DMS153 treated with DMSO at 0.1 percent for 48 hours (cell line): ENCODE measurements at regions not wholly inside any gene's neighbourhood (a gene's known extent, or its start where the extent isn't known, plus 50 kb on each side); places are given as distances from the start of the nearest gene placed in this dataset.

Experiments
- DNase-seq: peaks from one replicate; lab custom pipeline; 2025; ENCODE audit not compliant: unreplicated experiment; lab: John Stamatoyannopoulos, UW

- no peak for DNase-seq
Measured at GRCh38 chr6:155968921-155969320, 513.3 kb upstream of the NOX3 start.

GRCh38 chr6:155967322-155967721, 511.7 kb upstream of the NOX3 start:
- DNase-seq: no peak

GRCh38 chr6:155964544-155964943, 508.9 kb upstream of the NOX3 start:
- no peak for DNase-seq

GRCh38 chr6:155962276-155962675, 506.6 kb upstream of the NOX3 start:
- DNase-seq: no peak

- DNase-seq: peak; percentile 62
Measured at GRCh38 chr6:155959898-155960495, 504.4 kb upstream of the NOX3 start.

- DNase-seq: no peak
Measured at GRCh38 chr6:155958550-155958949, 502.9 kb upstream of the NOX3 start.

GRCh38 chr6:155955038-155955437, 499.4 kb upstream of the NOX3 start:
- no peak for DNase-seq

- no peak for DNase-seq
Measured at GRCh38 chr6:155954149-155954548, 498.5 kb upstream of the NOX3 start.

- no peak for DNase-seq
Measured at GRCh38 chr6:155949256-155949655, 493.6 kb upstream of the NOX3 start.

- no peak for DNase-seq
Measured at GRCh38 chr6:155946860-155947259, 491.2 kb upstream of the NOX3 start.

- DNase-seq: no peak
Measured at GRCh38 chr6:155943635-155944034, 488.0 kb upstream of the NOX3 start.

GRCh38 chr6:155939253-155939652, 483.6 kb upstream of the NOX3 start:
- DNase-seq: no peak

GRCh38 chr6:155936551-155936950, 480.9 kb upstream of the NOX3 start:
- no peak for DNase-seq

GRCh38 chr6:155936127-155936526, 480.5 kb upstream of the NOX3 start:
- DNase-seq: no peak

- DNase-seq: no peak
Measured at GRCh38 chr6:155916846-155917624, 461.4 kb upstream of the NOX3 start.

GRCh38 chr6:155915651-155916050, 460.0 kb upstream of the NOX3 start:
- no peak for DNase-seq

GRCh38 chr6:155913816-155914215, 458.2 kb upstream of the NOX3 start:
- no peak for DNase-seq

GRCh38 chr6:155909710-155910109, 454.1 kb upstream of the NOX3 start:
- no peak for DNase-seq

- DNase-seq: no peak
Measured at GRCh38 chr6:155895641-155896040, 440.0 kb upstream of the NOX3 start.

GRCh38 chr6:155894758-155895157, 439.1 kb upstream of the NOX3 start:
- DNase-seq: no peak

GRCh38 chr6:155894262-155894661, 438.6 kb upstream of the NOX3 start:
- DNase-seq: no peak

GRCh38 chr6:155890409-155890808, 434.8 kb upstream of the NOX3 start:
- no peak for DNase-seq

- DNase-seq: no peak
Measured at GRCh38 chr6:155889410-155889809, 433.8 kb upstream of the NOX3 start.
